ENCODE measurements at regions not wholly inside any gene's neighbourhood (a gene's known extent, or its start where the extent isn't known, plus 50 kb on each side); places are given as distances from the start of the nearest gene placed in this dataset.

- 70 to 72% methylated on average over 3 of the region's 3 CpGs for whole genome bisulfite sequencing, 2 donors
- Histone ChIP-seq H3K9me3 (no peaks in the 10 kb centered on the region), H3K4me1 (no peaks in the 10 kb centered on the region), H3K4me3 (no peak overlapping the region), H3K27ac (no peak overlapping the region), H3K27me3 (peaks cover 0 to 2% of the 10 kb centered on the region in 2 donors), H3K36me3 (replicated peaks in 1 of 2; ENCODE audit: insufficient read depth in 1 of 2, low read depth in 2 of 2) (no peaks in the 10 kb centered on the region)
- intact Hi-C loops (cut with DNase I): no loop called here
- DNase-seq (no peak), ATAC-seq (no peak)
- no peak for TF ChIP-seq POLR2A (IDR thresholded peaks at IDR 0.05)
- TF ChIP-seq, protein P1, sequence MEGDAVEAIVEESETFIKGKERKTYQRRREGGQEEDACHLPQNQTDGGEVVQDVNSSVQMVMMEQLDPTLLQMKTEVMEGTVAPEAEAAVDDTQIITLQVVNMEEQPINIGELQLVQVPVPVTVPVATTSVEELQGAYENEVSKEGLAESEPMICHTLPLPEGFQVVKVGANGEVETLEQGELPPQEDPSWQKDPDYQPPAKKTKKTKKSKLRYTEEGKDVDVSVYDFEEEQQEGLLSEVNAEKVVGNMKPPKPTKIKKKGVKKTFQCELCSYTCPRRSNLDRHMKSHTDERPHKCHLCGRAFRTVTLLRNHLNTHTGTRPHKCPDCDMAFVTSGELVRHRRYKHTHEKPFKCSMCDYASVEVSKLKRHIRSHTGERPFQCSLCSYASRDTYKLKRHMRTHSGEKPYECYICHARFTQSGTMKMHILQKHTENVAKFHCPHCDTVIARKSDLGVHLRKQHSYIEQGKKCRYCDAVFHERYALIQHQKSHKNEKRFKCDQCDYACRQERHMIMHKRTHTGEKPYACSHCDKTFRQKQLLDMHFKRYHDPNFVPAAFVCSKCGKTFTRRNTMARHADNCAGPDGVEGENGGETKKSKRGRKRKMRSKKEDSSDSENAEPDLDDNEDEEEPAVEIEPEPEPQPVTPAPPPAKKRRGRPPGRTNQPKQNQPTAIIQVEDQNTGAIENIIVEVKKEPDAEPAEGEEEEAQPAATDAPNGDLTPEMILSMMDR (IDR thresholded peaks at IDR 0.05): no peak
These were observed 587.3 kb downstream of the EFNB2 start for GRCh38 chr13:105948143-105948542.

DNA sequence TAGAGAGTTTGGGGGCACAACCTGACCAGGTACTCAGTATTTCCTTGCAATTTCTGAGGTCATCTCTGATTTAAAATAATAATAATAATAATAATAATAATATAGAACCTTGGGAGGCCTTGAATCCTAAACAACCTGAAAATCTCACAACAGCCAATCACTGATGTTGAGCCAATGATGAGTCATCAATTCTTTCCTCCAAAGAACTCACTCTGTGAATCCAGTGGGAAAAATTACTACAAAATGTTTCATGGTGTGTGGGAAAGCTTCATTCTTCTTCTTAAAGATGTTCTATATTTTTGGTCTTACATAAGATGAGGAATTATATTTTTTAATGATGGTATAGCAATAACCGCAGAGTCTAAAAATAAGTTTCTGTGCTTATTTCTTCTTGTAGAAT is 594.6 kb downstream of the EFNB2 start:
- Histone ChIP-seq H3K4me1 (no peaks in the 10 kb centered on the region), H3K36me3 (replicated peaks in 1 of 2; ENCODE audit: insufficient read depth in 1 of 2, low read depth in 2 of 2) (no peaks in the 10 kb centered on the region), H3K4me3 (no peak overlapping the region), H3K27ac (no peak overlapping the region), H3K27me3 (peaks cover 0 to 2% of the 10 kb centered on the region in 2 donors), H3K9me3 (no peaks in the 10 kb centered on the region)
- intact Hi-C loops (cut with DNase I): no loop called here
- no peak for DNase-seq
- no peak for ATAC-seq
- WGBS, 2 donors: 90 to 96% methylated on average over 1 of the region's 1 CpG
- TF ChIP-seq, protein P1 (IDR thresholded peaks at IDR 0.05): no peak

DNA sequence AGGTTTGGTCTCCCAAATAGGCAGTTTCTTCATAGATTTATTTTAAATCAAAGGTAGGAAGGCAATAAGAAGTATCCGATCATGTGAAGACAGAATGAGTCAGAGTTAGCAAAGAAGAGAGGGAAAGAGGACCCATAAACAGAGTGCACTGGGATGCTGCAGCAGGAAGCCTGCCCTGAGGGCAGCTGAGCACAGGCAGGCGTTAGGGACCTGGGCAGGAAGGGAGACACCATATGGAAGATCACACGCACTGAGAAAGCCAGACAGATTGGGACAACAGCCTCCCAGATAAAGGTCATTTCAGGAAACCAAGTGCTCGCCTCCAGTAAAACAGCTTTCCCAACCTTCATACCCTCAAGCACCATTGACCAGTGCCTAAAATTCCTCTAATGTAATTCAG is 598.0 kb downstream of the EFNB2 start:
- no peaks in the 10 kb centered on the region for H3K4me1 ChIP-seq
- H3K27me3 ChIP-seq: no peaks in the 10 kb centered on the region
- intact Hi-C loops (cut with DNase I): no loop called here
- TF ChIP-seq, protein P1 (IDR thresholded peaks at IDR 0.05): no peak
- no peak for TF ChIP-seq POLR2A (IDR thresholded peaks at IDR 0.05)
- WGBS, 2 donors: 69 to 80% methylated on average over 4 of the region's 4 CpGs
- H3K4me3 ChIP-seq: no peak overlapping the region
- H3K9me3 ChIP-seq: no peaks in the 10 kb centered on the region
- no peak for DNase-seq
- no peak overlapping the region for H3K27ac ChIP-seq
- H3K36me3 ChIP-seq (replicated peaks in 1 of 2; ENCODE audit: insufficient read depth in 1 of 2, low read depth in 2 of 2): no peaks in the 10 kb centered on the region
- no peak for ATAC-seq

GRCh38 chr13:105936816-105937215 is 598.6 kb downstream of the EFNB2 start:
- TF ChIP-seq POLR2A (IDR thresholded peaks at IDR 0.05): no peak
- TF ChIP-seq, protein P1 (IDR thresholded peaks at IDR 0.05): no peak
- 80 to 88% methylated on average over 5 of the region's 5 CpGs for WGBS, 2 donors
- H3K27ac ChIP-seq: no peak overlapping the region
- DNase-seq (no peak), ATAC-seq (no peak)
- intact Hi-C loops (cut with DNase I): no loop called here
- H3K4me3 ChIP-seq: no peak overlapping the region
- no peaks in the 10 kb centered on the region for H3K36me3 ChIP-seq (replicated peaks in 1 of 2; ENCODE audit: insufficient read depth in 1 of 2, low read depth in 2 of 2)
- no peaks in the 10 kb centered on the region for H3K27me3 ChIP-seq
- H3K9me3 ChIP-seq: no peaks in the 10 kb centered on the region
- H3K4me1 ChIP-seq: no peaks in the 10 kb centered on the region

DNA sequence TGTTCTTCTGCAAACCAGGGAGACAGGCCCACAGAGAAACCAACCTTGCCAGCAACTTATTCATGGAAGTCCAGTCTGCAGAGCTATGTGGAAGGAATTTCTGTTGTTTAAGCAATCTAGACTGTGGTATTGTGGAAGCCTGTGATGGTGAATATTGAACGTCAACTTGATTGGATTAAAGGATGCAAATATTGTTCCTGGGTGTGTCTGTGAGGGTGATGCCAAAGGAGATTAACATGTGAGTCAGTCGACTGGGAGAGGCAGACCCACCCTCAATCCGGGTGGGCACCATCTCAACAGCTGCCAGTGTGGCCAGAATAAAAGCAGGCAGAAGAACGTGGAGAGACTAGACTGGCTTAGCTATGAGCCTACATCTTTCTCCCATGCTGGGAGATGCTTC is 606.0 kb downstream of the EFNB2 start:
- no peak for DNase-seq
- no peak overlapping the region for H3K27ac ChIP-seq
- intact Hi-C loops (cut with DNase I): no loop called here
- 72 to 74% methylated on average over 4 of the region's 4 CpGs for WGBS, 2 donors
- H3K36me3 ChIP-seq (replicated peaks in 1 of 2; ENCODE audit: insufficient read depth in 1 of 2, low read depth in 2 of 2): no peaks in the 10 kb centered on the region
- TF ChIP-seq, protein P1 (IDR thresholded peaks at IDR 0.05): no peak
- TF ChIP-seq POLR2A (IDR thresholded peaks at IDR 0.05): no peak
- H3K4me3 ChIP-seq: no peak overlapping the region
- no peak for ATAC-seq
- no peaks in the 10 kb centered on the region for H3K27me3 ChIP-seq
- H3K9me3 ChIP-seq: no peaks in the 10 kb centered on the region
- no peaks in the 10 kb centered on the region for H3K4me1 ChIP-seq
